ENCODE measurements at regions not wholly inside any gene's neighbourhood (a gene's known extent, or its start where the extent isn't known, plus 50 kb on each side); places are given as distances from the start of the nearest gene placed in this dataset.

GRCh38 chr2:116366212-116366611 lies 1448.3 kb upstream of the DDX18 start:
- no peak for DNase-seq

DNA sequence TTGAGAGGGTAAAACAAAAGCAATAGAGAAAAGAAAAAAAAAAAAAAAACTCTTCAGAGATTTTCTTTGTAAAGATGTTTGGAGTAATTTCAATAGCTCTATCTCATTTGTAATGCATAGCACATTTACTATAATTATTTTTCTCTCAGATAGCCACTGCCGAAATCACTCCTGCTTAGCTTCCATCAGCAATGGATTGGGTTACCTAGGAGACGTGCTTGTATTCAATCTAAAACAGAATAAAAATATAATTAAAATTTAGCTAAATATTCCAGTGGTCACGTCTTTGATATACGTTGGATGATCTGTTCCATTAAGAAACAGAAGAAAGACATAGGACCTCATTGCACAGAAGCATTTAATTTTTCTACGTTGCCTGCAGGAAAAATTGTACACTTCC lies 1435.7 kb upstream of the DDX18 start:
- DNase-seq, result no peak

- no peak for DNase-seq
These were observed 1403.3 kb upstream of the DDX18 start for GRCh38 chr2:116411211-116411610.

DNA sequence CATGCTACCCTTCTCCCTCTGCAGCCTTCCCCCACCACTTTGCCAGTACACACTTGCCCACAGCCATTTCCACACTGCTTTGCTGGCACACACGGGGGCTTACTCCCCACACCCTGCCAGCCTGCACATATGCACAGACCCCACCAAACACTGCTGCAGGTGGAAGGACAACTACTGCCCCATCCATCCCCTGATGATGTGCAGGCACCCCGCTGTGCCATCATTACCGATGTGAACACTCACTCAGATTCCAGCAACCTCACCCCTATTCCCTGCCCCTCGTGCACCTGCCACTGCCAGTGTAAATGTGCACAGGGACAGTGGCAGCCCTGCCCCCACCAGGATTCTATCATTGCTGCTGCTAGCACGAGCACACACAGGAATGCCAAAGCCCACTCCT lies 1400.8 kb upstream of the DDX18 start:
- no peak for DNase-seq

DNA sequence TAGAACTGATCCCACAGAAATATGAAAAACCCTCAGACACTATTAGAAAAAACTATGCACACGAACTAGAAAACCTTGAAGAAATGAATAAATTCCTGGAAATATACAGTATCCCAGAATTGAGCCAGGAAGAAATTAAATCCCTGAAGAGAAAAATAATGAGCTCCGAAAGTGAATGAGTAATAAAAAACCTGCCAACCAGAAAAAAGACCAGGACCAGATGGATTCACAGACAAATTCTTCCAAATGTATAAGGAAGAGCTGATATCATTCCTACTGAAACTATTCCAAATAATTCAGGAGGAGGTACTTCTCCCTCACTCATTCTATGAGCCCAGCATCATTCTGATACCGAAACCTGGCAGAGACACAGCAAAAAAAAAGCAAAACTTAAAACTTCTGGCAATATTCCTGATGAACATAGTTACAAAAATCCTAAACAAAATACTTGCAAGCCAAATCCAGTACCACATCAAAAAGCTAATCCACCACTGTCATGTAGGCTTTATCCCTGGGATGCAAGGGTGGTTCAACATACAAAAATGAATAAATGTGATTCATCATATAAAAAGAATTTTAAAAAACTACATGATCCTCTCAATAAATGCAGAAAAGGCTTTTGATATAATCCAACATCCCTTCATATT lies 1397.6 kb upstream of the DDX18 start:
- no peak for DNase-seq

DNA sequence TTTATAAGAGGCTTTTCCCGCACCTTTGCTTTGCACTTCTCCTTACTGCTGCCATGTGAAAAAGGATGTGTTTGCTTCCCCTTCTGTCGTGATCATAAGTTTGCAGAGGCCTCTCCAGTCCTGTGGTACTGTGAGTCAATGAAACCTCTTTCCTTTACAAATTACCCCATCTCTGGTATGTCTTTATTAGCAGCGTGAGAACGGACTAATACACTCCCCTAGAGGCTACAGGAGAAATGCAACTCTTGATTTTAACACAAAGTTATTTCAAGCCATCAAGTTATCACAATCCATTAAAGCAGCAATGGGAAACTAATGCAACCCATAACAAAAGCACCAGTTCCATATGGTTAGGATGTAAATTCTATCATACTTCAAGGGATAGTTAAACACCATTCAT lies 1378.8 kb upstream of the DDX18 start:
- no peak for DNase-seq

DNA sequence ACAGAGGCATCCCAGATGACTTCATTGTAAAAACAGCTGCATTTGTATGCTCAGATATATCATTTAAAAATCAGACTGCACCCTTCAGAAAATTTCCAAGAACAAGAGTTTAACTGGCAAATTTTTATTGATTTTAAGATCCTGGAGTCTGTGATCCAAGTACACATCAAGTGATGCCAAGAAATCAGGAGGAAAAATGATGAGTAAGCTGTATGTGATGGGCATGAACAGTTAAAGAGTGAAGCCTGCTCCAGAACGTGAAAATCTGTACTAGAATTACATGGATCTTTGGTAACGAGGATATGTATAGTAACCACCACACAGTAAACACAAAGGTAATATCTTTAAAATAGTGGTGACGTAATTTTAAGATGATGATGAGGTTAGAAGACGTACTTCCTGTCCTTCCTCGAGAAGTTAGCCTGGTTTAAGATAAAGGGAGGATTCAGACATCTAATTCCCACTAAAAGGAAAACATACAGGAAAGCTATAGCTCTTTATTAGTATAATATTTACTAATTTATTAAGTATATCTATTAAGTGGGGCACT lies 1374.3 kb upstream of the DDX18 start:
- no peak for DNase-seq

DNA sequence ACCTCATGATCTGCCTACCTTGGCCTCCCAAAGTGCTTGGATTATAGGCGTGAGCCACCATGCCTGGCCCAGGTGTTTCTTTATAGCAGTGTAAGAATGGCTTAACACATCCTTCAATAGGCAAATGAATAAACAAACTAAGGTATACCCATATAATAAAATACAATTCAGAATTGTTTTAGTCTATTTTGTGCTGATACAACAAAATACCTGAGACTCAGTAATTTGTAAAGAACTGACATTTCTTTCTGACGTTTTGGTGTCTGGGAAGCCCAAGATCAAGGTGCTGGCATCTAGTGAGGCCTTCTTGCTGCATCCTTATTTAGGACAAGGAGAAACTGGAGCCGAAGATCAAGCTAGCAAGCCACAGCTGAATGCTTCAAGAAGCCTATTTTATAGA lies 1372.1 kb upstream of the DDX18 start:
- no peak for DNase-seq

- DNase-seq, result no peak
These were observed 1370.1 kb upstream of the DDX18 start for GRCh38 chr2:116444256-116444872.

DNA sequence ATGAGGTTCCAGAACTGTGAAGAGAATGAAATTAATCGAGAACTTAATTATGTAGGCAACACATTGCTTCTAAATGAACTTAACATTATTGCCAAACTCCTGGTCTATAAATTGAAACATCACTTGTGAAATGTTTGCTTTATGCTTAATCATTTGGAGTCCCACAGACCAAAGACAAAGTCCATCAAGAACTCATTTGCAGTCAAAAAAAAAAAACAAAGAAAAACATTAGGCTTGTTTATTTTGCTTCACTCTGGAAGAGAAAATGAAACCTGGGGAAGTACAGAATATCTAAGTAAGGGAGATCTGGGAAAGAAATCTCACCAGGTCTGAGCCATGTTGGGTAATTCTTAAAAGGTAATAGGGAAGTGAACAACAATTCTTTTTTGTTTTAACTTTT lies 1363.5 kb upstream of the DDX18 start:
- DNase-seq, result no peak

- no peak for DNase-seq
These were observed 1361.8 kb upstream of the DDX18 start for GRCh38 chr2:116452651-116453050.

DNA sequence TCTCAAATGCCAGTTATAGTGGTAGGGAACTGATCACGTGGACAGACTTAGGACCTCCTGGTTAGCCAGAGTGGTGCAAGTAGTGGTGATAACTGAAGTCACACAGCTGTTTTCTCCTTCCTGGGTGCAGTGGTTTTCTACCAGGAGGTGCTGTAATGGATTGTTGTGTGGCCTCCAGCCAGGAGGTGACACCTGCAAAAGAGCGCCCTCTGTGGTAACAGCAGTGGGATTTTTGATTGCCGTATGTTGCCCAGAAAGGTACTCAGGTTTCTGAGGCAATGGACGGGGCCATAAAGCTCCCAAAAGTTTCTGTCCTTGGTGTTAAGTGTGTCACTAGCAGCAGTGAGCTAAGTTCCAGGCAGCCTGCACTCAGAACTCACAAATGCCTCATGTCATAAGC lies 1358.1 kb upstream of the DDX18 start:
- DNase-seq, result no peak

GRCh38 chr2:116467243-116467642 lies 1347.2 kb upstream of the DDX18 start:
- no peak for DNase-seq

DNA sequence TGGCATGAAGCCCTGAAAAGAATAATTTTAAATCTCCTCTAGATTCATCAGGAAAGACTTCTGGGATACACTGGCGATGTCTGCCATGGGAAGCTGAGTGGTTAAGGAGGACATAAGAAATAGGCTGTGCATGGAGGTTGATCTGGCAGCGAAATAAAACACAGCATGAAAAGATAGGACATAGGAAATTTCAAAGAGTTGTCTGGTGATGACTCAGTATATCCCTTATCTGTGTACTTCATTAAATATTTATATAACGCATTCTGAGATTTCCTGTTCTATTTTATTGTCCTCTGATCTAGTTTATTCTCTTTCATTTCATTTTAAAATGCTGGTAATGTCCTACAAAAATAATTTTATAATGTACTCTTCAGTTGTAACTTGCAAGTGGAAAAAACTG lies 1337.3 kb upstream of the DDX18 start:
- no peak for DNase-seq

GRCh38 chr2:116487336-116487735 lies 1327.2 kb upstream of the DDX18 start:
- DNase-seq, result no peak

- DNase-seq, result no peak
These were observed 1325.2 kb upstream of the DDX18 start for GRCh38 chr2:116489292-116489691.

GRCh38 chr2:116489944-116490343 lies 1324.5 kb upstream of the DDX18 start:
- DNase-seq, result no peak

- DNase-seq, result no peak
These were observed 1323.9 kb upstream of the DDX18 start for GRCh38 chr2:116490511-116491145.

DNA sequence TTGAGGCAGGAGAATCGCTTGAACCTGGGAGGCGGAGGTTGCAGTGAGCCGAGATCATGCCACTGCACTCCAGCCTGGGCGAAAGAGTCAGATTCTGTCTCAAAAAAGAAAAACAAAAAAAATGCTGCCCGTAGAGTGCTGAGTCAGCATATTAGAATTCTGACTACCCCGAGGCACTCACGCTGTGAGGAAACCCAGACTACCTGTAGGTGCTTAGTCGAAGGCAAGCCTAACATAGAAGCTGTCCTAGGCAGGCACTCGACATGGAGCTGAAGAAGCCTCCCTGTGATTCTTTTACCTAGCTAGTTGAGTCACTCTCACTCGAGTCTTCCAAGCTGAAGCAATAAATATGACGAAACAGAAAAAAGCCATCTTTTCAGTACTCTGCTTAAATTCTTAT lies 1323.2 kb upstream of the DDX18 start:
- no peak for DNase-seq

DNA sequence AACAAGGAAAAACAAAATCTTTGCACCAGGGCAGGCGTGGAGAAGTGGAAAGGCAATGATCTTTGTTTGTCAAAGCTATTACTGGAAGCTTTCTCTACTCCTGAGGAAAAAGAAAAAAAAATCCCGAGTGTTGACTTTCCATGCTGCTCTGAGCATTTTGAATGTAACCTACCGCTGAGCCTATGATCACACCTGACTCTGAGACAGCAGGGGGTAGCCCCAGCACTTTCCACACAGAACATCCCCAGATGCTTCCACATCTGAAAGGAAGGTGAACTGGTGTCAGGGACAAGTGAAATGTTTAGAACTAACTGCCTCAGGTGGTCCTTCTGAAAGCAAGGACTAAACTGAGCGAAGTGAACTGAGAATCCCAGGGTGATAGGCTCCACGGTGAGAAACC lies 1315.1 kb upstream of the DDX18 start:
- peak; percentile 55 for DNase-seq

DNA sequence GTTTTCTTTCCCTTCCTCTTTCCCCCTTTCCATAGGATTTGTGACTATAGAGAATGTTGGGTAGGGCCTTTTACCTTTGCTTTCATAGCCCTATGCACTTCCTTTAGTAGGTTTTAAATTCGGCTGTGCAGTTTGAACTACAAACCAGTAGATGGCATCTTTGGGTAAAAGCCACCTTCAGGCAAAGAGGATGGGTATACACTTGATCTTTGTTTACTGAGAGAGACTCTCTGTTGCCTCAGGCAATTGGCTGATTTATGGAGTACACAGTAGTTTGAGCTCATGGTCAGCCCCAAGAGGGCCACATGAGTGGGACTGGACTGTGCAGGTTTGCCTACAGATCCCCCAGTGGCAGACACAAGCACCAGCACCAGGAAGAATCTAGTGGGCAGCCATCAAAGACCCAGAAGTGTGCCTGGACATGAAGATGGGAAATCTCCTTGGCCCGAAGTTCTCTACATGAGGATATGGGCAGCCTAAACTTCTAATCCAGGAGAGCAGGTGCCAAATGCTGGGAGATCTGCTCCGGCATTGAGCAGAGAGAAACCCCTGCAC lies 1304.3 kb upstream of the DDX18 start:
- no peak for DNase-seq

DNA sequence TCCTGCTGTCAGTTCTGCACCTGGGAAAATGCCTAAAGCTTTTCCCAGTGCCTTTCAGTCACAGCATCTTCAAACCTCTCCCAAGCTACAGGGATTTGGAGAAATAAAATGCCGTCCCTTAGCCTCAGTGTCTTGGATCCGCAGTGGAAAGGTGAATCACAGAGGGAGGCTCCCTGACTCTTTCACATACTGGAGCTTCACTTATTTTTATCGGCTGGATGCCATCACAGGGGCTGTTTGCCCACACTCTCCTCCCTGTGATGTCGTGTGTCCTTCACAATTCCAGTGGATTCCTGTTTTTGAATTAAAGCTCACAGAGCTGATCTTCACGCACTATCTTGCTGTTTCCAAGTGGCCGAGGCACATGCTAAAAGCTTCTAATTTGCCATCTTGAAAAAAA lies 1303.1 kb upstream of the DDX18 start:
- no peak for DNase-seq

GRCh38 chr2:116513991-116514390 lies 1300.5 kb upstream of the DDX18 start:
- no peak for DNase-seq

DNA sequence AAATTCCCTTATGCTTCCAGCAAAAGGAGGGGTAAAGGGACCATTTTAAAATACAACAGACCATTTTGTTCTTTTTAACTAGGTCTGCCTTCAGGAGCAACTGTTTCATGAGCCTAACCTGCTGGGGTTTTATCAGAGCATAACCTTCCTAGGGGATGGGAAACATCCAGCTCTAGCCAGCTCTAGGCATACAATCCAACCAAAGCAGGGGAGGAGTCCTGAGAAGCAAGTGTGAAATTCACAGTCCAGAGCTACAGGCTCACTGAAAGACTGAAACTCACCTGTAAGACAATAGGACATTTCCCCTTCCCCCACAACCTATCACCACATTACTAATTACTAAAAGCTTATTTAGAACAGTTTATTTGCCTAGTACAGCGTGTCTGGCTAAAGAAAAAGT lies 1296.6 kb upstream of the DDX18 start:
- no peak for DNase-seq

Measured in NCI-H1417 treated with DMSO at 0.1 percent for 48 hours (cell line).